ENCODE measurements at regions not wholly inside any gene's neighbourhood (a gene's known extent, or its start where the extent isn't known, plus 50 kb on each side); places are given as distances from the start of the nearest gene placed in this dataset.

- 82 to 83% methylated on average over 8 of the region's 8 CpGs for WGBS, 2 donors
- DNase-seq = no peak
- H3K4me1 ChIP-seq = no peaks in the 10 kb centered on the region
- no peak for TF ChIP-seq EP300 (IDR thresholded peaks at IDR 0.05)
- no peak for TF ChIP-seq POLR2A (IDR thresholded peaks at IDR 0.05)
- no peak for TF ChIP-seq POLR2AphosphoS5 (IDR thresholded peaks at IDR 0.05)
- TF ChIP-seq CTCF (IDR thresholded peaks at IDR 0.05) = no peak
- intact Hi-C loops (cut with DNase I) = no loop called here
- no peak overlapping the region for H3K4me3 ChIP-seq
- peak overlapping the region in 1 of 4 donors; percentile 14 for H3K27ac ChIP-seq
- H3K36me3 ChIP-seq = no peaks in the 10 kb centered on the region
- H3K9me3 ChIP-seq = peaks cover 0 to 7% (median 1%) of the 10 kb centered on the region in 4 donors
- no peaks in the 10 kb centered on the region for H3K27me3 ChIP-seq
Measured at GRCh38 chr5:3311433-3311832, 284.2 kb upstream of the IRX1 start.

- intact Hi-C loops (cut with DNase I) = no loop called here
- H3K27ac ChIP-seq = no peak overlapping the region
Measured at GRCh38 chr5:3310541-3311261, 284.9 kb upstream of the IRX1 start.

GRCh38 chr5:3309538-3309937 is 286.1 kb upstream of the IRX1 start:
- H3K4me1 ChIP-seq = no peaks in the 10 kb centered on the region
- no peaks in the 10 kb centered on the region for H3K27me3 ChIP-seq
- TF ChIP-seq CTCF (IDR thresholded peaks at IDR 0.05) (no peak), EP300 (IDR thresholded peaks at IDR 0.05) (no peak)
- 80 to 81% methylated on average over 10 of the region's 10 CpGs for WGBS, 2 donors
- intact Hi-C loops (cut with DNase I) = no loop called here
- no peaks in the 10 kb centered on the region for H3K36me3 ChIP-seq
- H3K4me3 ChIP-seq = no peak overlapping the region
- H3K9me3 ChIP-seq = peaks cover 0 to 7% (median 1%) of the 10 kb centered on the region in 4 donors
- H3K27ac ChIP-seq = no peak overlapping the region
- DNase-seq = no peak

More at GRCh38 chr5:3310541-3311261, 284.9 kb upstream of the IRX1 start:
- WGBS, 2 donors = 85 to 88% methylated on average over 26 of the region's 26 CpGs
- Histone ChIP-seq H3K4me3 (no peak overlapping the region), H3K4me1 (no peaks in the 10 kb centered on the region), H3K27me3 (no peaks in the 10 kb centered on the region), H3K9me3 (peaks cover 0 to 7% (median 1%) of the 10 kb centered on the region in 4 donors), H3K36me3 (no peaks in the 10 kb centered on the region)
- TF ChIP-seq EP300 (IDR thresholded peaks at IDR 0.05) (no peak), CTCF (IDR thresholded peaks at IDR 0.05) (no peak), POLR2A (IDR thresholded peaks at IDR 0.05) (no peak), POLR2AphosphoS5 (IDR thresholded peaks at IDR 0.05) (no peak)
- no peak for DNase-seq

GRCh38 chr5:3307982-3308621 is 287.5 kb upstream of the IRX1 start:
- WGBS, 2 donors = 74 to 77% methylated on average over 9 of the region's 9 CpGs

More at GRCh38 chr5:3307982-3308621, 287.5 kb upstream of the IRX1 start:
- no peaks in the 10 kb centered on the region for H3K4me1 ChIP-seq
- H3K27ac ChIP-seq = no peak overlapping the region
- DNase-seq = no peak
- no peaks in the 10 kb centered on the region for H3K27me3 ChIP-seq
- H3K36me3 ChIP-seq = no peaks in the 10 kb centered on the region
- TF ChIP-seq CTCF (IDR thresholded peaks at IDR 0.05) (no peak), POLR2A (IDR thresholded peaks at IDR 0.05) (no peak), EP300 (IDR thresholded peaks at IDR 0.05) (no peak), POLR2AphosphoS5 (IDR thresholded peaks at IDR 0.05) (no peak)
- intact Hi-C loops (cut with DNase I) = no loop called here
- H3K4me3 ChIP-seq = no peak overlapping the region
- peaks cover 0 to 7% (median 1%) of the 10 kb centered on the region in 4 donors for H3K9me3 ChIP-seq

Data from sigmoid colon (tissue), 6 donors.